Fibroblast of lung (primary cell): ENCODE measurements at regions not wholly inside any gene's neighbourhood (a gene's known extent, or its start where the extent isn't known, plus 50 kb on each side); places are given as distances from the start of the nearest gene placed in this dataset.

Source experiments
- EZH2 ChIP-seq: IDR thresholded peaks from 2 replicates; pipeline ENCODE4 v1.5.1; 2012; ENCODE audit warnings: low read length, control low read depth, mild to moderate bottlenecking; ENCODE audit errors: missing control alignments
- TF ChIP-seq, protein P1 (sequence below), 2 donors: IDR thresholded peaks in 1 of 2; conservative IDR thresholded peaks in 1 of 2; 1 replicate in 1 of 2; 2 replicates in 1 of 2; pipeline ENCODE4 v1.5.1; 2011 to 2012; ENCODE audit warnings: low read length in 2 of 2, control low read depth in 1 of 2, inconsistent platforms in 1 of 2, low read depth in 1 of 2, mild to moderate bottlenecking in 1 of 2

- TF ChIP-seq EZH2 = no peak
- TF ChIP-seq, protein P1, sequence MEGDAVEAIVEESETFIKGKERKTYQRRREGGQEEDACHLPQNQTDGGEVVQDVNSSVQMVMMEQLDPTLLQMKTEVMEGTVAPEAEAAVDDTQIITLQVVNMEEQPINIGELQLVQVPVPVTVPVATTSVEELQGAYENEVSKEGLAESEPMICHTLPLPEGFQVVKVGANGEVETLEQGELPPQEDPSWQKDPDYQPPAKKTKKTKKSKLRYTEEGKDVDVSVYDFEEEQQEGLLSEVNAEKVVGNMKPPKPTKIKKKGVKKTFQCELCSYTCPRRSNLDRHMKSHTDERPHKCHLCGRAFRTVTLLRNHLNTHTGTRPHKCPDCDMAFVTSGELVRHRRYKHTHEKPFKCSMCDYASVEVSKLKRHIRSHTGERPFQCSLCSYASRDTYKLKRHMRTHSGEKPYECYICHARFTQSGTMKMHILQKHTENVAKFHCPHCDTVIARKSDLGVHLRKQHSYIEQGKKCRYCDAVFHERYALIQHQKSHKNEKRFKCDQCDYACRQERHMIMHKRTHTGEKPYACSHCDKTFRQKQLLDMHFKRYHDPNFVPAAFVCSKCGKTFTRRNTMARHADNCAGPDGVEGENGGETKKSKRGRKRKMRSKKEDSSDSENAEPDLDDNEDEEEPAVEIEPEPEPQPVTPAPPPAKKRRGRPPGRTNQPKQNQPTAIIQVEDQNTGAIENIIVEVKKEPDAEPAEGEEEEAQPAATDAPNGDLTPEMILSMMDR (conservative IDR thresholded peaks at IDR 0.05 in 1 of 2, IDR thresholded peaks at IDR 0.05 in 1 of 2; ENCODE audit: low read depth in 1 of 2, low read length in 2 of 2) = no peak
These were observed 146.6 kb downstream of the SEC61B start for GRCh38 chr9:99368341-99369326.
